B cell (primary cell): ENCODE measurements at regions not wholly inside any gene's neighbourhood (a gene's known extent, or its start where the extent isn't known, plus 50 kb on each side); places are given as distances from the start of the nearest gene placed in this dataset.

Experiments
- CTCF ChIP-seq: fragments of 200-600 bp; IDR thresholded peaks from one replicate; pipeline ENCODE4 v1.8.0; 2022; ENCODE audit warnings: antibody characterized with exemption, mild to moderate bottlenecking
- EZH2 ChIP-seq: IDR thresholded peaks from 2 replicates; pipeline ENCODE4 v1.6.1; 2012; ENCODE audit warnings: borderline replicate concordance, low read depth, mild to moderate bottlenecking, moderate library complexity, low read length; ENCODE audit not compliant: insufficient read depth, poor library complexity, severe bottlenecking

GRCh38 chr5:39476843-39477220 lies 52.1 kb upstream of the DAB2 start:
- TF ChIP-seq EZH2 (no peak), CTCF (no peak)
